Progenitor cell of endocrine pancreas (in vitro differentiated cells): ENCODE measurements at regions not wholly inside any gene's neighbourhood (a gene's known extent, or its start where the extent isn't known, plus 50 kb on each side); places are given as distances from the start of the nearest gene placed in this dataset.

Experiments used
- DNase-seq: peaks from one replicate; pipeline ENCODE4 v3.0.0; 2021; ENCODE audit warnings: low spot score; ENCODE audit not compliant: unreplicated experiment
- H3K27ac Mint-ChIP-seq: 2 replicates; pipeline ENCODE4 v1.8.0; 2021; ENCODE audit warnings: mild to moderate bottlenecking, moderate library complexity, mixed read lengths
- H3K27me3 Mint-ChIP-seq: 2 replicates; pipeline ENCODE4 v1.8.0; 2021; ENCODE audit warnings: mixed read lengths
- H3K36me3 Mint-ChIP-seq: 2 replicates; pipeline ENCODE4 v1.8.0; 2022; ENCODE audit warnings: mixed read lengths; ENCODE audit not compliant: insufficient read depth
- H3K4me1 Mint-ChIP-seq: 2 replicates; pipeline ENCODE4 v1.8.0; 2021; ENCODE audit warnings: low read depth, mixed read lengths
- H3K4me3 Mint-ChIP-seq: 2 replicates; pipeline ENCODE4 v1.8.0; 2021; ENCODE audit warnings: low read depth, mild to moderate bottlenecking, moderate library complexity, mixed read lengths
- H3K9me3 Mint-ChIP-seq: 2 replicates; pipeline ENCODE4 v1.8.0; 2021; ENCODE audit warnings: low read depth, mixed read lengths
- TF ChIP-seq, protein P1 (sequence below): fragments of 200-600 bp; sonication (generic); IDR thresholded peaks from one replicate; pipeline ENCODE4 v1.5.0; 2021; ENCODE audit warnings: antibody characterized with exemption, mild to moderate bottlenecking; ENCODE audit not compliant: unreplicated experiment

- Mint-ChIP-seq H3K4me3 (no peak overlapping the region), H3K36me3 (no peaks in the 10 kb centered on the region), H3K4me1 (peaks cover 2% of the 10 kb centered on the region), H3K27me3 (peaks cover 53% of the 10 kb centered on the region), H3K9me3 (peaks cover 4% of the 10 kb centered on the region), H3K27ac (no peak overlapping the region)
- no peak for DNase-seq
- TF ChIP-seq, protein P1, sequence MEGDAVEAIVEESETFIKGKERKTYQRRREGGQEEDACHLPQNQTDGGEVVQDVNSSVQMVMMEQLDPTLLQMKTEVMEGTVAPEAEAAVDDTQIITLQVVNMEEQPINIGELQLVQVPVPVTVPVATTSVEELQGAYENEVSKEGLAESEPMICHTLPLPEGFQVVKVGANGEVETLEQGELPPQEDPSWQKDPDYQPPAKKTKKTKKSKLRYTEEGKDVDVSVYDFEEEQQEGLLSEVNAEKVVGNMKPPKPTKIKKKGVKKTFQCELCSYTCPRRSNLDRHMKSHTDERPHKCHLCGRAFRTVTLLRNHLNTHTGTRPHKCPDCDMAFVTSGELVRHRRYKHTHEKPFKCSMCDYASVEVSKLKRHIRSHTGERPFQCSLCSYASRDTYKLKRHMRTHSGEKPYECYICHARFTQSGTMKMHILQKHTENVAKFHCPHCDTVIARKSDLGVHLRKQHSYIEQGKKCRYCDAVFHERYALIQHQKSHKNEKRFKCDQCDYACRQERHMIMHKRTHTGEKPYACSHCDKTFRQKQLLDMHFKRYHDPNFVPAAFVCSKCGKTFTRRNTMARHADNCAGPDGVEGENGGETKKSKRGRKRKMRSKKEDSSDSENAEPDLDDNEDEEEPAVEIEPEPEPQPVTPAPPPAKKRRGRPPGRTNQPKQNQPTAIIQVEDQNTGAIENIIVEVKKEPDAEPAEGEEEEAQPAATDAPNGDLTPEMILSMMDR: no peak
Measured at GRCh38 chr1:47677241-47677940, 239.5 kb downstream of the FOXD2 start.

GRCh38 chr1:47678464-47678980 lies 240.7 kb downstream of the FOXD2 start:
- peaks cover 57% of the 10 kb centered on the region for H3K27me3 Mint-ChIP-seq
- no peak for DNase-seq
- H3K4me3 Mint-ChIP-seq: no peak overlapping the region
- no peaks in the 10 kb centered on the region for H3K36me3 Mint-ChIP-seq
- TF ChIP-seq, protein P1: no peak
- no peak overlapping the region for H3K27ac Mint-ChIP-seq
- peaks cover 2% of the 10 kb centered on the region for H3K4me1 Mint-ChIP-seq
- no peaks in the 10 kb centered on the region for H3K9me3 Mint-ChIP-seq

DNA sequence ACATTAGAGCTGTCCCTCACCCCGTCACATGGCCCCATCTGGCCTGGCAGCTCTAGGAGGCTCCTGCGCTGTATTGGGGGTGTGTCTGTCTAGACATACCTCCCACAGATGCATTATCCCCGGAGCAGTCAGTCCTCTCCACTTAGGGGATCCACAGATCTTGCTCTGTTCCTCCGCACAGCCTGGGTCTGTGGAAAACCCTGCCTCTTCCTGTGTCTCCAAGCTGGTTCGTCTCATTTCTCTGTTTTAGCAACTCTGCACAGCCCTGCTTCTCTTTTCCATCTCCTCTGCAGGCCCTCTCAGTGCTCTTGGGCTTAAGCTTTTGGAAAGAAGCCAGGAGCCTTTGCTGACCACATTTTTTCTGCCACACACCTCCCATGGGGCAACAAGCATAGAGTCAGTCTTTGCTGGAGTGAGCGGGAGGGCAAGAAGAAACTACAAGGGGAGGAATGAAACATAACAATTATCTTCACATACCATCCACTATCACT lies 241.5 kb downstream of the FOXD2 start:
- peaks cover 61% of the 10 kb centered on the region for H3K27me3 Mint-ChIP-seq

GRCh38 chr1:47679826-47680225 lies 242.0 kb downstream of the FOXD2 start:
- Mint-ChIP-seq H3K4me1 (peaks cover 2% of the 10 kb centered on the region), H3K9me3 (no peaks in the 10 kb centered on the region), H3K27ac (no peak overlapping the region), H3K27me3 (peaks cover 63% of the 10 kb centered on the region), H3K36me3 (no peaks in the 10 kb centered on the region), H3K4me3 (no peak overlapping the region)
- TF ChIP-seq, protein P1: no peak
- DNase-seq: no peak

More for the DNA sequence above, 241.5 kb downstream of the FOXD2 start:
- no peak for DNase-seq
- Mint-ChIP-seq H3K36me3 (no peaks in the 10 kb centered on the region), H3K4me1 (peaks cover 2% of the 10 kb centered on the region), H3K9me3 (no peaks in the 10 kb centered on the region), H3K27ac (no peak overlapping the region), H3K4me3 (no peak overlapping the region)
- TF ChIP-seq, protein P1: no peak

GRCh38 chr1:47680815-47681475 lies 243.1 kb downstream of the FOXD2 start:
- Mint-ChIP-seq H3K4me1 (peaks cover 7% of the 10 kb centered on the region), H3K4me3 (no peak overlapping the region), H3K27ac (no peak overlapping the region), H3K9me3 (no peaks in the 10 kb centered on the region), H3K36me3 (no peaks in the 10 kb centered on the region), H3K27me3 (peaks cover 55% of the 10 kb centered on the region)
- TF ChIP-seq, protein P1: no peak
- DNase-seq: no peak
